Ishikawa (cell line): ENCODE measurements at regions not wholly inside any gene's neighbourhood (a gene's known extent, or its start where the extent isn't known, plus 50 kb on each side); places are given as distances from the start of the nearest gene placed in this dataset.

ENCODE experiments used
- CEBPB ChIP-seq: IDR thresholded peaks from 2 replicates; pipeline ENCODE4 v1.6.1; 2012
- CREB1 ChIP-seq: IDR thresholded peaks from 2 replicates; pipeline ENCODE4 v1.6.1; 2012; ENCODE audit warnings: low read depth
- EGR1 ChIP-seq: IDR thresholded peaks from 2 replicates; pipeline ENCODE4 v1.6.1; 2012
- EP300 ChIP-seq: IDR thresholded peaks from 2 replicates; pipeline ENCODE4 v1.6.1; 2012; ENCODE audit warnings: borderline replicate concordance
- FOXM1 ChIP-seq: IDR thresholded peaks from 2 replicates; pipeline ENCODE4 v1.6.1; 2012; ENCODE audit warnings: low read depth, borderline replicate concordance
- NFIC ChIP-seq: IDR thresholded peaks from 2 replicates; pipeline ENCODE4 v1.6.1; 2012
- RAD21 ChIP-seq: IDR thresholded peaks from 2 replicates; pipeline ENCODE4 v1.6.1; 2012; ENCODE audit warnings: low read depth
- REST ChIP-seq: IDR thresholded peaks from 2 replicates; pipeline ENCODE4 v1.6.1; 2012; ENCODE audit warnings: low read depth, mild to moderate bottlenecking
- TAF1 ChIP-seq: IDR thresholded peaks from 2 replicates; pipeline ENCODE4 v1.6.1; 2012; ENCODE audit warnings: low read depth, mild to moderate bottlenecking
- TCF12 ChIP-seq: IDR thresholded peaks from 2 replicates; pipeline ENCODE4 v1.6.1; 2012; ENCODE audit warnings: low read depth
- TEAD4 ChIP-seq: IDR thresholded peaks from 2 replicates; pipeline ENCODE4 v1.6.1; 2012
- YY1 ChIP-seq: IDR thresholded peaks from 2 replicates; pipeline ENCODE4 v1.6.1; 2012; ENCODE audit warnings: low read depth
- ZBTB7A ChIP-seq: IDR thresholded peaks from 2 replicates; pipeline ENCODE4 v1.6.1; 2012; ENCODE audit warnings: low read depth
- TF ChIP-seq, protein P1 (sequence below): IDR thresholded peaks from 2 replicates; pipeline ENCODE4 v1.6.1; 2012
- TF ChIP-seq, protein P2 (sequence below): IDR thresholded peaks from 2 replicates; pipeline ENCODE4 v1.6.1; 2012

DNA sequence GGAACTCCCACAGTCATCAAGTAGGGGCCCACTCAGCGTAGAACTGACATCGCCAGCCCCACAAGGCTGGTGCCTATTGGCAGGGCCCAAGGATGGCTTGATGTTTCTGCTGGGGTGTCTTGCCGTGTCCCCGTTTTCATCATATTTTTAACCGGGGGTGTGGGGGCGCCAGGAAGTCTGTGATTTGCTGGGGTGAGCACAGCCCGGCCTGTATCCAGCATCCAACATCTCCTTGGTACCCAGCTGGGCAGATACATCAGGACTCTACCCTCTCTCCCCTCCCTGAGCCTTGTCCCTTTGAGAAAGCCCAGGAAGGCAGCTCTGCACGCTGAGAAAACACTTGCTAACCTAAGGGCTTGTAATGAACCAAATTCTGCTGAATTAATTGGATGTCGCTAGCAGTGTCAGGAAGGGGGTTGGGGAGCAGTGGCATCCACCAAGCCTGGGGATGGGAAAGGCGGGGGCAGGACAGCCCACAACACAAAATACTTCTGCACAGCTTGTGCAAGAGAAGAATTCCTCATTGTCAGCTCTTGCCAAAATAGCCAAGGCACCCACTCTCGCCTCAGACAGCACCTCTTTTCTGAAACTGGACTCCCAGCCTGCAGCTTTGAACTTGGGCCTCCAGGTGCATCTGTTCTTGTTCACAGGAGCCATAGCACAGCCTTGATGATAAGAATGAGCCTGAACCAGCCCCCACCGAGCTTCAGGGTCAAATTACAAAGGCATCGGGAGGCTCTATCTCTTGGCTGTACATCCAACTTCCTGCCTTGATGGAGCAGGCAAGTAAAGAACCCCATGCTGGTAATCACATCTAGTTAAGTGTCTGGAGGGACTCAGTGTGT, 63.7 kb upstream of the LYRM9 start:
- TF ChIP-seq TCF12: no peak
- no peak for TF ChIP-seq EGR1
- TF ChIP-seq CEBPB: no peak
- TF ChIP-seq RAD21: no peak
- no peak for TF ChIP-seq TEAD4
- TF ChIP-seq, protein P1, sequence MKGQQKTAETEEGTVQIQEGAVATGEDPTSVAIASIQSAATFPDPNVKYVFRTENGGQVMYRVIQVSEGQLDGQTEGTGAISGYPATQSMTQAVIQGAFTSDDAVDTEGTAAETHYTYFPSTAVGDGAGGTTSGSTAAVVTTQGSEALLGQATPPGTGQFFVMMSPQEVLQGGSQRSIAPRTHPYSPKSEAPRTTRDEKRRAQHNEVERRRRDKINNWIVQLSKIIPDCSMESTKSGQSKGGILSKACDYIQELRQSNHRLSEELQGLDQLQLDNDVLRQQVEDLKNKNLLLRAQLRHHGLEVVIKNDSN: no peak
- no peak for TF ChIP-seq CREB1
- TF ChIP-seq EP300: no peak
- TF ChIP-seq TAF1: no peak
- no peak for TF ChIP-seq YY1
- TF ChIP-seq ZBTB7A: no peak
- TF ChIP-seq NFIC: no peak
- no peak for TF ChIP-seq REST
- TF ChIP-seq, protein P2, sequence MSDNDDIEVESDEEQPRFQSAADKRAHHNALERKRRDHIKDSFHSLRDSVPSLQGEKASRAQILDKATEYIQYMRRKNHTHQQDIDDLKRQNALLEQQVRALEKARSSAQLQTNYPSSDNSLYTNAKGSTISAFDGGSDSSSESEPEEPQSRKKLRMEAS: no peak
- TF ChIP-seq FOXM1: no peak

- no peak for TF ChIP-seq YY1
- TF ChIP-seq, protein P1: no peak
- no peak for TF ChIP-seq CREB1
- no peak for TF ChIP-seq TEAD4
- no peak for TF ChIP-seq REST
- TF ChIP-seq NFIC: no peak
- TF ChIP-seq CEBPB: no peak
- TF ChIP-seq, protein P2: no peak
- no peak for TF ChIP-seq RAD21
- TF ChIP-seq TCF12: no peak
- no peak for TF ChIP-seq EGR1
Measured at GRCh38 chr17:27958708-27959381, 65.7 kb upstream of the LYRM9 start.

DNA sequence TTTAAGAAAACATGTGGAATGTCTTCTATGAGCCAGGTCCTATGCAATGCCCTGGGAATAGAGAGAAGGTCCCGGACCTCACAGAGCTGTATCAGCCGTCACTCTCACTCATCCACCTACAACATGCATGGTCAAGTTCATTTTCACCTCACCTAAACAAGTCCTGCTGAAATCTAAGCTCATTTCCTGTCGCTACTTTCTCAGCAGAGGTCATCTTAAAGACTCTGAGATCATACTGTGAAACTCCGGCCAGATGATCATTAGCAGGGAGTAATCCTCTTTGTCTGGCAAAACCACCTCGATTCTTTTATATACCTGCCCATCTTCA, 66.2 kb upstream of the LYRM9 start:
- TF ChIP-seq, protein P1: no peak
- no peak for TF ChIP-seq TEAD4
- no peak for TF ChIP-seq FOXM1
- no peak for TF ChIP-seq REST
- TF ChIP-seq RAD21: no peak
- no peak for TF ChIP-seq CREB1
- no peak for TF ChIP-seq EP300
- TF ChIP-seq ZBTB7A: no peak
- TF ChIP-seq CEBPB: no peak
- TF ChIP-seq, protein P2: no peak
- no peak for TF ChIP-seq TCF12
- TF ChIP-seq TAF1: no peak
- no peak for TF ChIP-seq YY1
- TF ChIP-seq NFIC: no peak
- no peak for TF ChIP-seq EGR1
